GM12892 (cell line): ENCODE measurements at regions not wholly inside any gene's neighbourhood (a gene's known extent, or its start where the extent isn't known, plus 50 kb on each side); places are given as distances from the start of the nearest gene placed in this dataset.

Experiments
- POLR2A ChIP-seq: IDR thresholded peaks from 2 replicates; pipeline ENCODE4 v1.6.1; 2011; ENCODE audit warnings: low read depth, low read length, control low read depth
- POLR2AphosphoS5 ChIP-seq: IDR thresholded peaks from 2 replicates; pipeline ENCODE4 v1.6.1; 2011; ENCODE audit warnings: low read depth, low read length, control low read depth

DNA sequence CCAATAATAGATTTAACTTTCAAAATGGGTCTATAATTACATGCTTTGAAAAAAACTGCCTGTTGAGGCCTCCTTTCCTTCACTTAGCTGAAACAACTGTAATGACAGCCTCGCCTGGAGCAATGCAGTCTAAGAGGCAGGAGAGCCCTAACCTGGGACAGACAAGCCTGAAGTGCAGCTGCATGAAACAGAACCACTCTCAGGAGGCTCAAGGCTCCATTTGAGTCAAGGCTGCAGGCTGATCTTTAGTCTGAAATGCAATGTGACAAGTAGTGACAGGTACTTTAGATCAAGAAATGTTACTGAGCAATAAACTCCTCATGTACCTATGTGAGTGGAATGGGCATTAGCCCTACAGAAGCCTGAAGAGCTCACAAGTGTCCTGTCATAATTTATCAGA lies 414.0 kb upstream of the LUZP2 start:
- TF ChIP-seq POLR2A (no peak), POLR2AphosphoS5 (no peak)
